ENCODE measurements at regions not wholly inside any gene's neighbourhood (a gene's known extent, or its start where the extent isn't known, plus 50 kb on each side); places are given as distances from the start of the nearest gene placed in this dataset.

GRCh38 chr16:87098976-87099720 lies 218.0 kb downstream of the C16orf95 start:
- TF ChIP-seq CTCF (IDR thresholded peaks at IDR 0.05; ENCODE audit: poor library complexity) (no peak), EZH2phosphoT487 (IDR thresholded peaks at IDR 0.05; ENCODE audit: low read depth, severe bottlenecking, unreplicated experiment) (no peak), EZH2 (IDR thresholded peaks at IDR 0.05; ENCODE audit: borderline replicate concordance) (no peak)

Measured in hepatocyte (in vitro differentiated cells).